GM23338 (cell line): ENCODE measurements at regions not wholly inside any gene's neighbourhood (a gene's known extent, or its start where the extent isn't known, plus 50 kb on each side); places are given as distances from the start of the nearest gene placed in this dataset.

Source experiments
- ATAC-seq: fragments of 200-7000 bp; cut with Tn5 transposase; 3 replicates; pipeline ENCODE4 v1.9.1; 2020
- DNase-seq: peaks from one replicate; pipeline ENCODE4 v3.0.0-alpha.2; 2015; ENCODE audit warnings: low spot score
- H2AFZ ChIP-seq: fragments of 200-600 bp; sonication (generic); 2 replicates; pipeline ENCODE4 v1.8.0; 2016; ENCODE audit warnings: antibody characterized with exemption, mild to moderate bottlenecking, moderate library complexity
- H3F3A ChIP-seq: fragments of 200-600 bp; sonication (generic); replicated peaks from 2 replicates; pipeline ENCODE4 v1.8.0; 2017; ENCODE audit warnings: antibody characterized with exemption, mixed run types, low read depth
- H3K27ac ChIP-seq: fragments of 200-600 bp; sonication (generic); 2 replicates; pipeline ENCODE4 v1.6.1; 2016; ENCODE audit warnings: low read depth
- H3K27me3 ChIP-seq: fragments of 200-600 bp; sonication (generic); 2 replicates; pipeline ENCODE4 v1.8.0; 2016; ENCODE audit warnings: mild to moderate bottlenecking, mixed run types, moderate library complexity; ENCODE audit not compliant: insufficient read depth
- H3K36me3 ChIP-seq: fragments of 200-600 bp; sonication (generic); 2 replicates; pipeline ENCODE4 v1.8.0; 2016; ENCODE audit warnings: mild to moderate bottlenecking; ENCODE audit not compliant: insufficient read depth
- H3K4me1 ChIP-seq: fragments of 200-600 bp; sonication (generic); 2 replicates; pipeline ENCODE4 v1.8.0; 2016; ENCODE audit warnings: mild to moderate bottlenecking, moderate library complexity; ENCODE audit not compliant: insufficient read depth
- H3K4me2 ChIP-seq: fragments of 200-600 bp; sonication (generic); 2 replicates; pipeline ENCODE4 v1.7.1; 2017; ENCODE audit warnings: mixed run types
- H3K4me3 ChIP-seq: fragments of 200-600 bp; sonication (generic); 2 replicates; pipeline ENCODE4 v1.6.1; 2016; ENCODE audit warnings: mixed run types
- H3K79me2 ChIP-seq: fragments of 200-600 bp; sonication (generic); replicated peaks from 2 replicates; pipeline ENCODE4 v1.8.0; 2017; ENCODE audit warnings: mild to moderate bottlenecking; ENCODE audit not compliant: insufficient read depth
- H3K9me2 ChIP-seq: fragments of 200-600 bp; sonication (generic); 2 replicates; pipeline ENCODE4 v1.8.0; 2017; ENCODE audit not compliant: insufficient read depth
- H4K20me1 ChIP-seq: fragments of 200-600 bp; sonication (generic); replicated peaks from 2 replicates; pipeline ENCODE4 v1.8.0; 2017; ENCODE audit warnings: mild to moderate bottlenecking; ENCODE audit not compliant: insufficient read depth
- H3K27ac Mint-ChIP-seq: 2 replicates; pipeline ENCODE4 v1.8.0; 2020; ENCODE audit warnings: inconsistent platforms, mild to moderate bottlenecking, moderate library complexity, mixed read lengths
- H3K27me3 Mint-ChIP-seq: 3 replicates; pipeline ENCODE4 v1.8.0; 2022; ENCODE audit warnings: low read depth, mild to moderate bottlenecking, moderate library complexity, mixed read lengths, inconsistent platforms; ENCODE audit not compliant: insufficient read depth, poor library complexity
- H3K36me3 Mint-ChIP-seq: 3 replicates; pipeline ENCODE4 v1.8.0; 2021; ENCODE audit warnings: low read depth, mild to moderate bottlenecking, inconsistent platforms, moderate library complexity, mixed read lengths
- H3K4me1 Mint-ChIP-seq: 3 replicates; pipeline ENCODE4 v1.8.0; 2020; ENCODE audit warnings: mild to moderate bottlenecking, inconsistent platforms, mixed read lengths
- H3K4me3 Mint-ChIP-seq: 3 replicates; pipeline ENCODE4 v1.8.0; 2021; ENCODE audit warnings: moderate library complexity, mild to moderate bottlenecking, inconsistent platforms, mixed read lengths
- H3K9me3 Mint-ChIP-seq: 3 replicates; pipeline ENCODE4 v1.8.0; 2020; ENCODE audit warnings: moderate library complexity, mild to moderate bottlenecking, inconsistent platforms, mixed read lengths
- CREB1 ChIP-seq: fragments of 250-450 bp; sonication (Bioruptor Pico); IDR thresholded peaks from 2 replicates; pipeline ENCODE4 v1.5.0; 2020; ENCODE audit warnings: low read depth, mild to moderate bottlenecking, moderate library complexity
- EZH2 ChIP-seq: fragments of 200-600 bp; sonication (generic); IDR thresholded peaks from one replicate; pipeline ENCODE4 v1.8.0; 2017; ENCODE audit warnings: antibody characterized with exemption, mild to moderate bottlenecking, low read depth; ENCODE audit not compliant: unreplicated experiment
- EZH2phosphoT487 ChIP-seq: fragments of 200-600 bp; sonication (generic); IDR thresholded peaks from one replicate; pipeline ENCODE4 v1.8.1; 2018; ENCODE audit warnings: antibody characterized with exemption; ENCODE audit not compliant: unreplicated experiment
- JUNB ChIP-seq: IDR thresholded peaks from one replicate; pipeline ENCODE4 v1.6.1; 2016; ENCODE audit warnings: antibody characterized with exemption; ENCODE audit not compliant: unreplicated experiment
- NANOG ChIP-seq: IDR thresholded peaks from 2 replicates; pipeline ENCODE4 v1.6.1; 2016; ENCODE audit warnings: antibody characterized with exemption, borderline replicate concordance
- POLR2AphosphoS5 ChIP-seq: IDR thresholded peaks from 2 replicates; pipeline ENCODE4 v1.6.1; 2016; ENCODE audit warnings: antibody characterized with exemption, low read depth
- STAT1 ChIP-seq: IDR thresholded peaks from one replicate; pipeline ENCODE4 v1.6.1; 2016; ENCODE audit warnings: antibody characterized with exemption; ENCODE audit not compliant: unreplicated experiment
- ZNF114 ChIP-seq: fragments of 250-450 bp; sonication (Bioruptor Pico); IDR thresholded peaks from 2 replicates; pipeline ENCODE4 v1.5.0; 2020; ENCODE audit warnings: mild to moderate bottlenecking, moderate library complexity
- ZNF331 ChIP-seq: fragments of 250-450 bp; sonication (Bioruptor Pico); IDR thresholded peaks from 2 replicates; pipeline ENCODE4 v1.5.0; 2020; ENCODE audit warnings: low read depth, mild to moderate bottlenecking, moderate library complexity
- TF ChIP-seq, protein P1 (sequence below): IDR thresholded peaks from 2 replicates; pipeline ENCODE4 v1.6.1; 2016; ENCODE audit warnings: antibody characterized with exemption
- TF ChIP-seq, protein P2 (sequence below): fragments of 250-450 bp; sonication (Bioruptor Pico); IDR thresholded peaks from 2 replicates; pipeline ENCODE4 v1.5.0; 2020; ENCODE audit warnings: mild to moderate bottlenecking, moderate library complexity
- TF ChIP-seq, protein P3 (sequence below), 2 experiments: fragments of 200-600 bp in 1 of 2; sonication (generic) in 1 of 2; conservative IDR thresholded peaks; 2 replicates each; pipeline versions ENCODE4 v1.5.1 to v1.6.1; 2016 to 2017; ENCODE audit warnings: antibody characterized with exemption in 2 of 2, low read depth in 2 of 2, mild to moderate bottlenecking in 2 of 2, moderate library complexity in 1 of 2
- TF ChIP-seq, protein P4 (sequence below): IDR thresholded peaks from one replicate; pipeline ENCODE4 v1.6.1; 2018; ENCODE audit warnings: antibody characterized with exemption; ENCODE audit not compliant: unreplicated experiment

DNA sequence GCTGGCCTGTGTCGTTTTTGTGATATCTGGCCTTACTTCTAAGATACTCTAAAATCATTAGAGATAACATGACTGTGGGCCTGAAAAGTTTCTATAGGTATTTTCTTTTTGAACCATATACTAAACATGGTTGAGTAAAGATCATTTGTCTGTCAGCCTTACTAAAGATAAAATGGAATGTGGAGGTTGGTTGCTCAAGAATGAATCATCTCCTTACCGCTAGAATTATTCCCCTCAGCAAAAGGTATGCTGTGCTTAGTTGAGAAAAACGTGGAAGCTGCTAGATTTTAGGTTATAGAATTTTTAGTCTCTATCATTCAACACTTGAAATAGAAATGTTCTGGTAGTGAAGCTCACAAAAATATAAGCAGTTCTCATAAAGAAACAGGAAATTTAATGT, 407.3 kb downstream of the AEBP2 start:
- no peaks in the 10 kb centered on the region for H3K27me3 ChIP-seq
- Mint-ChIP-seq H3K4me3 (no peak overlapping the region), H3K4me1 (peaks cover 9% of the 10 kb centered on the region; the same call in 2 of the 3 replicates), H3K27ac (no peak overlapping the region), H3K36me3 (no peaks in the 10 kb centered on the region), H3K9me3 (no peaks in the 10 kb centered on the region), H3K27me3 (peaks cover 2% of the 10 kb centered on the region)
- TF ChIP-seq, protein P1, sequence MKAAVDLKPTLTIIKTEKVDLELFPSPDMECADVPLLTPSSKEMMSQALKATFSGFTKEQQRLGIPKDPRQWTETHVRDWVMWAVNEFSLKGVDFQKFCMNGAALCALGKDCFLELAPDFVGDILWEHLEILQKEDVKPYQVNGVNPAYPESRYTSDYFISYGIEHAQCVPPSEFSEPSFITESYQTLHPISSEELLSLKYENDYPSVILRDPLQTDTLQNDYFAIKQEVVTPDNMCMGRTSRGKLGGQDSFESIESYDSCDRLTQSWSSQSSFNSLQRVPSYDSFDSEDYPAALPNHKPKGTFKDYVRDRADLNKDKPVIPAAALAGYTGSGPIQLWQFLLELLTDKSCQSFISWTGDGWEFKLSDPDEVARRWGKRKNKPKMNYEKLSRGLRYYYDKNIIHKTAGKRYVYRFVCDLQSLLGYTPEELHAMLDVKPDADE, result no peak
- TF ChIP-seq, protein P2, sequence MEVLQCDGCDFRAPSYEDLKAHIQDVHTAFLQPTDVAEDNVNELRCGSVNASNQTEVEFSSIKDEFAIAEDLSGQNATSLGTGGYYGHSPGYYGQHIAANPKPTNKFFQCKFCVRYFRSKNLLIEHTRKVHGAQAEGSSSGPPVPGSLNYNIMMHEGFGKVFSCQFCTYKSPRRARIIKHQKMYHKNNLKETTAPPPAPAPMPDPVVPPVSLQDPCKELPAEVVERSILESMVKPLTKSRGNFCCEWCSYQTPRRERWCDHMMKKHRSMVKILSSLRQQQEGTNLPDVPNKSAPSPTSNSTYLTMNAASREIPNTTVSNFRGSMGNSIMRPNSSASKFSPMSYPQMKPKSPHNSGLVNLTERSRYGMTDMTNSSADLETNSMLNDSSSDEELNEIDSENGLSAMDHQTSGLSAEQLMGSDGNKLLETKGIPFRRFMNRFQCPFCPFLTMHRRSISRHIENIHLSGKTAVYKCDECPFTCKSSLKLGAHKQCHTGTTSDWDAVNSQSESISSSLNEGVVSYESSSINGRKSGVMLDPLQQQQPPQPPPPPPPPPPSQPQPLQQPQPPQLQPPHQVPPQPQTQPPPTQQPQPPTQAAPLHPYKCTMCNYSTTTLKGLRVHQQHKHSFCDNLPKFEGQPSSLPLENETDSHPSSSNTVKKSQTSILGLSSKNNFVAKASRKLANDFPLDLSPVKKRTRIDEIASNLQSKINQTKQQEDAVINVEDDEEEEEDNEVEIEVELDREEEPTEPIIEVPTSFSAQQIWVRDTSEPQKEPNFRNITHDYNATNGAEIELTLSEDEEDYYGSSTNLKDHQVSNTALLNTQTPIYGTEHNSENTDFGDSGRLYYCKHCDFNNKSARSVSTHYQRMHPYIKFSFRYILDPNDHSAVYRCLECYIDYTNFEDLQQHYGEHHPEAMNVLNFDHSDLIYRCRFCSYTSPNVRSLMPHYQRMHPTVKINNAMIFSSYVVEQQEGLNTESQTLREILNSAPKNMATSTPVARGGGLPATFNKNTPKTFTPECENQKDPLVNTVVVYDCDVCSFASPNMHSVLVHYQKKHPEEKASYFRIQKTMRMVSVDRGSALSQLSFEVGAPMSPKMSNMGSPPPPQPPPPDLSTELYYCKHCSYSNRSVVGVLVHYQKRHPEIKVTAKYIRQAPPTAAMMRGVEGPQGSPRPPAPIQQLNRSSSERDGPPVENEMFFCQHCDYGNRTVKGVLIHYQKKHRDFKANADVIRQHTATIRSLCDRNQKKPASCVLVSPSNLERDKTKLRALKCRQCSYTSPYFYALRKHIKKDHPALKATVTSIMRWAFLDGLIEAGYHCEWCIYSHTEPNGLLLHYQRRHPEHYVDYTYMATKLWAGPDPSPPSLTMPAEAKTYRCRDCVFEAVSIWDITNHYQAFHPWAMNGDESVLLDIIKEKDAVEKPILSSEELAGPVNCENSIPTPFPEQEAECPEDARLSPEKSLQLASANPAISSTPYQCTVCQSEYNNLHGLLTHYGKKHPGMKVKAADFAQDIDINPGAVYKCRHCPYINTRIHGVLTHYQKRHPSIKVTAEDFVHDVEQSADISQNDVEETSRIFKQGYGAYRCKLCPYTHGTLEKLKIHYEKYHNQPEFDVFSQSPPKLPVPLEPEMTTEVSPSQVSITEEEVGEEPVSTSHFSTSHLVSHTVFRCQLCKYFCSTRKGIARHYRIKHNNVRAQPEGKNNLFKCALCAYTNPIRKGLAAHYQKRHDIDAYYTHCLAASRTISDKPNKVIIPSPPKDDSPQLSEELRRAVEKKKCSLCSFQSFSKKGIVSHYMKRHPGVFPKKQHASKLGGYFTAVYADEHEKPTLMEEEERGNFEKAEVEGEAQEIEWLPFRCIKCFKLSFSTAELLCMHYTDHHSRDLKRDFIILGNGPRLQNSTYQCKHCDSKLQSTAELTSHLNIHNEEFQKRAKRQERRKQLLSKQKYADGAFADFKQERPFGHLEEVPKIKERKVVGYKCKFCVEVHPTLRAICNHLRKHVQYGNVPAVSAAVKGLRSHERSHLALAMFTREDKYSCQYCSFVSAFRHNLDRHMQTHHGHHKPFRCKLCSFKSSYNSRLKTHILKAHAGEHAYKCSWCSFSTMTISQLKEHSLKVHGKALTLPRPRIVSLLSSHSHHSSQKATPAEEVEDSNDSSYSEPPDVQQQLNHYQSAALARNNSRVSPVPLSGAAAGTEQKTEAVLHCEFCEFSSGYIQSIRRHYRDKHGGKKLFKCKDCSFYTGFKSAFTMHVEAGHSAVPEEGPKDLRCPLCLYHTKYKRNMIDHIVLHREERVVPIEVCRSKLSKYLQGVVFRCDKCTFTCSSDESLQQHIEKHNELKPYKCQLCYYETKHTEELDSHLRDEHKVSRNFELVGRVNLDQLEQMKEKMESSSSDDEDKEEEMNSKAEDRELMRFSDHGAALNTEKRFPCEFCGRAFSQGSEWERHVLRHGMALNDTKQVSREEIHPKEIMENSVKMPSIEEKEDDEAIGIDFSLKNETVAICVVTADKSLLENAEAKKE (CRISPR knock-in tag), result no peak
- TF ChIP-seq CREB1 (CRISPR knock-in tag) (no peak), POLR2AphosphoS5 (no peak), STAT1 (no peak), JUNB (no peak), NANOG (no peak), EZH2phosphoT487 (no peak), ZNF114 (CRISPR knock-in tag) (no peak), EZH2 (no peak), ZNF331 (CRISPR knock-in tag) (no peak)
- TF ChIP-seq, protein P3, sequence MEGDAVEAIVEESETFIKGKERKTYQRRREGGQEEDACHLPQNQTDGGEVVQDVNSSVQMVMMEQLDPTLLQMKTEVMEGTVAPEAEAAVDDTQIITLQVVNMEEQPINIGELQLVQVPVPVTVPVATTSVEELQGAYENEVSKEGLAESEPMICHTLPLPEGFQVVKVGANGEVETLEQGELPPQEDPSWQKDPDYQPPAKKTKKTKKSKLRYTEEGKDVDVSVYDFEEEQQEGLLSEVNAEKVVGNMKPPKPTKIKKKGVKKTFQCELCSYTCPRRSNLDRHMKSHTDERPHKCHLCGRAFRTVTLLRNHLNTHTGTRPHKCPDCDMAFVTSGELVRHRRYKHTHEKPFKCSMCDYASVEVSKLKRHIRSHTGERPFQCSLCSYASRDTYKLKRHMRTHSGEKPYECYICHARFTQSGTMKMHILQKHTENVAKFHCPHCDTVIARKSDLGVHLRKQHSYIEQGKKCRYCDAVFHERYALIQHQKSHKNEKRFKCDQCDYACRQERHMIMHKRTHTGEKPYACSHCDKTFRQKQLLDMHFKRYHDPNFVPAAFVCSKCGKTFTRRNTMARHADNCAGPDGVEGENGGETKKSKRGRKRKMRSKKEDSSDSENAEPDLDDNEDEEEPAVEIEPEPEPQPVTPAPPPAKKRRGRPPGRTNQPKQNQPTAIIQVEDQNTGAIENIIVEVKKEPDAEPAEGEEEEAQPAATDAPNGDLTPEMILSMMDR (conservative IDR thresholded peaks at IDR 0.05; ENCODE audit: low read depth in 2 of 2), result no peak
- TF ChIP-seq, protein P4, sequence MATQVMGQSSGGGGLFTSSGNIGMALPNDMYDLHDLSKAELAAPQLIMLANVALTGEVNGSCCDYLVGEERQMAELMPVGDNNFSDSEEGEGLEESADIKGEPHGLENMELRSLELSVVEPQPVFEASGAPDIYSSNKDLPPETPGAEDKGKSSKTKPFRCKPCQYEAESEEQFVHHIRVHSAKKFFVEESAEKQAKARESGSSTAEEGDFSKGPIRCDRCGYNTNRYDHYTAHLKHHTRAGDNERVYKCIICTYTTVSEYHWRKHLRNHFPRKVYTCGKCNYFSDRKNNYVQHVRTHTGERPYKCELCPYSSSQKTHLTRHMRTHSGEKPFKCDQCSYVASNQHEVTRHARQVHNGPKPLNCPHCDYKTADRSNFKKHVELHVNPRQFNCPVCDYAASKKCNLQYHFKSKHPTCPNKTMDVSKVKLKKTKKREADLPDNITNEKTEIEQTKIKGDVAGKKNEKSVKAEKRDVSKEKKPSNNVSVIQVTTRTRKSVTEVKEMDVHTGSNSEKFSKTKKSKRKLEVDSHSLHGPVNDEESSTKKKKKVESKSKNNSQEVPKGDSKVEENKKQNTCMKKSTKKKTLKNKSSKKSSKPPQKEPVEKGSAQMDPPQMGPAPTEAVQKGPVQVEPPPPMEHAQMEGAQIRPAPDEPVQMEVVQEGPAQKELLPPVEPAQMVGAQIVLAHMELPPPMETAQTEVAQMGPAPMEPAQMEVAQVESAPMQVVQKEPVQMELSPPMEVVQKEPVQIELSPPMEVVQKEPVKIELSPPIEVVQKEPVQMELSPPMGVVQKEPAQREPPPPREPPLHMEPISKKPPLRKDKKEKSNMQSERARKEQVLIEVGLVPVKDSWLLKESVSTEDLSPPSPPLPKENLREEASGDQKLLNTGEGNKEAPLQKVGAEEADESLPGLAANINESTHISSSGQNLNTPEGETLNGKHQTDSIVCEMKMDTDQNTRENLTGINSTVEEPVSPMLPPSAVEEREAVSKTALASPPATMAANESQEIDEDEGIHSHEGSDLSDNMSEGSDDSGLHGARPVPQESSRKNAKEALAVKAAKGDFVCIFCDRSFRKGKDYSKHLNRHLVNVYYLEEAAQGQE, result no peak
- no peaks in the 10 kb centered on the region for H3F3A ChIP-seq
- no peaks in the 10 kb centered on the region for H3K36me3 ChIP-seq
- no peak overlapping the region for H2AFZ ChIP-seq
- H4K20me1 ChIP-seq, result no peaks in the 10 kb centered on the region
- no peaks in the 10 kb centered on the region for H3K4me1 ChIP-seq
- DNase-seq (no peak), ATAC-seq (no peak)
- H3K27ac ChIP-seq, result no peak overlapping the region
- no peaks in the 10 kb centered on the region for H3K79me2 ChIP-seq
- no peaks in the 10 kb centered on the region for H3K9me2 ChIP-seq
- H3K4me3 ChIP-seq, result no peak overlapping the region
- no peak overlapping the region for H3K4me2 ChIP-seq
